DOHH2 (cell line): ENCODE measurements at regions not wholly inside any gene's neighbourhood (a gene's known extent, or its start where the extent isn't known, plus 50 kb on each side); places are given as distances from the start of the nearest gene placed in this dataset.

Experiments used
- EZH2phosphoT487 ChIP-seq: fragments of 200-600 bp; sonication (generic); IDR thresholded peaks from 2 replicates; pipeline ENCODE4 v1.6.1; 2017; ENCODE audit warnings: borderline replicate concordance, mild to moderate bottlenecking, antibody characterized with exemption, low read length, moderate library complexity, mixed read lengths
- TF ChIP-seq, protein P1 (sequence below): fragments of 200-600 bp; sonication (generic); IDR thresholded peaks from one replicate; pipeline ENCODE4 v1.5.1; 2014; ENCODE audit warnings: antibody characterized with exemption, mild to moderate bottlenecking, low read depth, low read length; ENCODE audit not compliant: poor library complexity, severe bottlenecking

DNA sequence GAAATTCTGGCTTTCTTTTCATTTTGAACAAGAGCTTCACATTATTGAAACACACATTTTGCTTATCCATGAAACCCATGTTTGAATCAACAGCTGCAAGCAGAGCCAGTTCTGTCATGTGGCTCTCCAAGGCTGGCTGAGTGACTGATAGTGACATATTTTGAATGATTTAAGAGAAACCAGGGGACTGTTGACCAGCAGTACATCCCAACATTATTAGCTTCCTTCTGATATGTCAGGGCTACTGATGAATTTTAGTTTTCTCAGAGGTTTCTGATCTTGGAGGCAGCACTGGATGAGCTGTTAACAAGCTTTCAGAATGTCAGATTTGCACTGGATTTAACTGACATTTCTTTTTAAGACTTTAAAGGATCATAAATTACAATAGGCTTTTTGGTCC is 74.6 kb upstream of the GRXCR1 start:
- TF ChIP-seq, protein P1, sequence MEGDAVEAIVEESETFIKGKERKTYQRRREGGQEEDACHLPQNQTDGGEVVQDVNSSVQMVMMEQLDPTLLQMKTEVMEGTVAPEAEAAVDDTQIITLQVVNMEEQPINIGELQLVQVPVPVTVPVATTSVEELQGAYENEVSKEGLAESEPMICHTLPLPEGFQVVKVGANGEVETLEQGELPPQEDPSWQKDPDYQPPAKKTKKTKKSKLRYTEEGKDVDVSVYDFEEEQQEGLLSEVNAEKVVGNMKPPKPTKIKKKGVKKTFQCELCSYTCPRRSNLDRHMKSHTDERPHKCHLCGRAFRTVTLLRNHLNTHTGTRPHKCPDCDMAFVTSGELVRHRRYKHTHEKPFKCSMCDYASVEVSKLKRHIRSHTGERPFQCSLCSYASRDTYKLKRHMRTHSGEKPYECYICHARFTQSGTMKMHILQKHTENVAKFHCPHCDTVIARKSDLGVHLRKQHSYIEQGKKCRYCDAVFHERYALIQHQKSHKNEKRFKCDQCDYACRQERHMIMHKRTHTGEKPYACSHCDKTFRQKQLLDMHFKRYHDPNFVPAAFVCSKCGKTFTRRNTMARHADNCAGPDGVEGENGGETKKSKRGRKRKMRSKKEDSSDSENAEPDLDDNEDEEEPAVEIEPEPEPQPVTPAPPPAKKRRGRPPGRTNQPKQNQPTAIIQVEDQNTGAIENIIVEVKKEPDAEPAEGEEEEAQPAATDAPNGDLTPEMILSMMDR, result no peak
- TF ChIP-seq EZH2phosphoT487, result no peak
